Activated CD8-positive, alpha-beta T cell treated with anti-CD3 and anti-CD28 coated beads for 36 hours (primary cell): ENCODE measurements at regions not wholly inside any gene's neighbourhood (a gene's known extent, or its start where the extent isn't known, plus 50 kb on each side); places are given as distances from the start of the nearest gene placed in this dataset.
"Not testable (repeated sequence)": the region's sequence is repeated elsewhere in the genome, so short reads cannot be mapped to it uniquely, and the experiment has no call there.

Experiments
- ATAC-seq: fragments of 200-7000 bp; cut with Tn5 transposase; one replicate; pipeline ENCODE4 v1.10.0; 2021; ENCODE audit warnings: mild to moderate bottlenecking, moderate library complexity
- CTCF ChIA-PET: fragments of 350-600 bp; sonication (Branson Sonifier 250); formaldehyde crosslinking; loops from one replicate; lab custom pipeline; 2021; ENCODE audit warnings: antibody characterized with exemption; lab: Charles Lee
- POLR2A ChIA-PET: fragments of 350-600 bp; sonication (Branson Sonifier 250); formaldehyde crosslinking; loops from one replicate; lab custom pipeline; 2021; ENCODE audit warnings: antibody characterized with exemption; lab: Charles Lee
- DNase-seq: peaks from one replicate; pipeline ENCODE4 v3.0.0-alpha.2; 2020
- H3K27ac Mint-ChIP-seq: one replicate; pipeline ENCODE4 v1.8.0; 2021; ENCODE audit warnings: mild to moderate bottlenecking, mixed read lengths
- H3K27me3 Mint-ChIP-seq: one replicate; pipeline ENCODE4 v1.8.0; 2021; ENCODE audit warnings: mixed read lengths
- H3K36me3 Mint-ChIP-seq: one replicate; pipeline ENCODE4 v1.8.0; 2021; ENCODE audit warnings: low read depth, mixed read lengths
- H3K4me1 Mint-ChIP-seq: one replicate; pipeline ENCODE4 v1.8.0; 2021; ENCODE audit warnings: low read depth, mixed read lengths
- H3K4me3 Mint-ChIP-seq: one replicate; pipeline ENCODE4 v1.8.0; 2021; ENCODE audit warnings: mild to moderate bottlenecking, moderate library complexity, mixed read lengths
- H3K9me3 Mint-ChIP-seq: one replicate; pipeline ENCODE4 v1.8.0; 2021; ENCODE audit warnings: mixed read lengths
- intact Hi-C: fragments of 100-400 bp; cut with micrococcal nuclease; formaldehyde crosslinking; loops from one replicate; pipeline ENCODE4 v1.10.0; 2022
- TF ChIP-seq, protein P1 (sequence below): fragments of 200-600 bp; IDR thresholded peaks from one replicate; pipeline ENCODE4 v1.8.0; 2022; ENCODE audit warnings: antibody characterized with exemption, mild to moderate bottlenecking

DNA sequence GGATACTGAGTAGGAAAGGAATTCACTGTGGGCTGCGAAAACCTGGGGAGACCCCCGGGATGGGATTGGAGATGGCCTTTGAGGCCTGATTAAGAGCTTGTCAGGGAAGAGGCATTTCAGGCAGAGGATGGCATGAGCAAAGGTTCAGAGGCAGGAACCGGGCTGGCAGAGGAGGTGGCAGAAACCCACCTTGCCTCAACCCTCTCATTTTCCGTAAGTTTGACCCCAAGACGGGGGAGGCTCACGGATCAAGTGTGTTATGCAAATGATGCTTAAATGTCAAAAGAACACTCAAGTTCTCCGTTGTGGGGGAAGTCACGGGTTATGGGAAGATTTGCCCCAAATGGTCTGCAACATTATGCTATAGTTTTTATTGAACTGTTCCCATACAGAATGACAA, 88.3 kb downstream of the MYCN start:
- TF ChIP-seq, protein P1, sequence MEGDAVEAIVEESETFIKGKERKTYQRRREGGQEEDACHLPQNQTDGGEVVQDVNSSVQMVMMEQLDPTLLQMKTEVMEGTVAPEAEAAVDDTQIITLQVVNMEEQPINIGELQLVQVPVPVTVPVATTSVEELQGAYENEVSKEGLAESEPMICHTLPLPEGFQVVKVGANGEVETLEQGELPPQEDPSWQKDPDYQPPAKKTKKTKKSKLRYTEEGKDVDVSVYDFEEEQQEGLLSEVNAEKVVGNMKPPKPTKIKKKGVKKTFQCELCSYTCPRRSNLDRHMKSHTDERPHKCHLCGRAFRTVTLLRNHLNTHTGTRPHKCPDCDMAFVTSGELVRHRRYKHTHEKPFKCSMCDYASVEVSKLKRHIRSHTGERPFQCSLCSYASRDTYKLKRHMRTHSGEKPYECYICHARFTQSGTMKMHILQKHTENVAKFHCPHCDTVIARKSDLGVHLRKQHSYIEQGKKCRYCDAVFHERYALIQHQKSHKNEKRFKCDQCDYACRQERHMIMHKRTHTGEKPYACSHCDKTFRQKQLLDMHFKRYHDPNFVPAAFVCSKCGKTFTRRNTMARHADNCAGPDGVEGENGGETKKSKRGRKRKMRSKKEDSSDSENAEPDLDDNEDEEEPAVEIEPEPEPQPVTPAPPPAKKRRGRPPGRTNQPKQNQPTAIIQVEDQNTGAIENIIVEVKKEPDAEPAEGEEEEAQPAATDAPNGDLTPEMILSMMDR: no peak
- ChIA-PET POLR2A (no interaction called here), CTCF (no interaction called here)
- Mint-ChIP-seq H3K36me3 (no peaks in the 10 kb centered on the region), H3K27me3 (no peaks in the 10 kb centered on the region), H3K4me1 (peaks cover 3% of the 10 kb centered on the region), H3K4me3 (no peak overlapping the region), H3K27ac (no peak overlapping the region), H3K9me3 (no peaks in the 10 kb centered on the region)
- DNase-seq (no peak), ATAC-seq (no peak)
- intact Hi-C loops: no loop called here

DNA sequence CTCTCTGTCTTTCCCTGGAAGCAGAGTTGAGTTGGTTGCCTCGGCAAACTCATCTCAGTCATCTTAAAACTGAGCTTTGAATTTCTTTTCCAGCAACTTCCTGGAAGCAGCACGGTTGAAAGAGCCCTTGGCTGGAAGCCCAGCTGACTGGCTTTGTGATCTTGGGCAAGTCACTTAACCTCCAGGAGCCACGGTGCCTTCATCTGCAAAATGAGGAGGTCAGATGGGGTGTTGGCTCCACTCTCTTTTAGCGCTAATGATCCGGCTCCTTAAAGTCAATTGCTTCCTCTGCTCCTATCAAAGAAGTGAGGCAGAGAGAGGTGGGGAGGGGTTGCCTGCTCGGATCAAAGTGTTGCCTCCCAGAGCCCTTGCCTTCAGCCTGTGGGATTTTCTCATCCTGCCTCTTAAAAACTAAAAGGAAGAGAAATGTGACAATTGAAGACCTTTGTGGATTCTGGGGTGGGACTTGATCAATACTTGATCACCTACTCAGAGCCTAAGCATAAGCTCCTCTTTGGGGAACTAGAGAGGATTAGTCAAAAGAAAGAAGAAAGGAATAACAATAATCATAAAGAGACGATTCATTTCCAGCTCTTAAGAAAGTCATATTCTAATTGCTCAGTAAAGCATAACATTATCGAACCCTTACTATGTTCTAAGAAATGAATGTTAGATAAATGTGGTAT, 86.6 kb downstream of the MYCN start:
- POLR2A ChIA-PET: no interaction called here
- ATAC-seq: no peak

DNA sequence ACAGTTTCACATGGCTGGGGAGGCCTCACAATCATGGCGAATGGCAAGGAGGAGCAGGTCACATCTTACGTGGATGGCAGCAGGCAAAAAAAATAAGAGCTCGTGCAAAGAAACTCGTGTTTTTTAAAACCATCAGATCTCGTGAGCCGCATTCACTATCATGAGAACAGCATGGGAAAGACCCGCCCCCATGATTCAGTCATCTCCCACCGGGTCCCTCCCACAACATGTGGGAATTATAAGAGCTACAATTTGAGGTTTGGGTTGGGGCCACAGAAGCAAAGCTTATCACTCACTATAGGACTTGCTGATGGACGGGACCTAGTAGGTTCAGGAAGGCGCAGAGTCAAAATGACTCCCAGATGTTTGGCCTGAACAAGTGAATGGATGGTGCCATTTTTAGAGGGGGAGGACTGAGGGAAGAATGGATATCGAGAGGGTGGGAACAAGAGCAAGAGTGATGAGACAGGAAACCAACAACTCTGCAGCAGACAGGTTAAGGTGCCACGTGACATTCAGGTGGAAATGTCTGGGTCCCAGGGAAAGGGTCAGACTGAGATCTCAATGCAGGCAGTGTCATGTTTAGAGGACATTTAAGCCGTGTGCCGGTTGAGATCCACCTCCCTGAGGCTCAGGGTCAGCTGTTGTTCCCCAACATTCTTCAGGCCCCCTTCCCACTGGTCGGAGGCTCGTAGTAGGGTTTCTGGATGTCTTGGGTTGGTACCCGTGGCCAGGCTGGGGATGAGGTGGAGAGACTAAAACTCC, 85.7 kb downstream of the MYCN start:
- no peak overlapping the region for H3K4me3 Mint-ChIP-seq
- no peaks in the 10 kb centered on the region for H3K36me3 Mint-ChIP-seq
- no peak overlapping the region for H3K27ac Mint-ChIP-seq
- intact Hi-C loops: no loop called here
- H3K9me3 Mint-ChIP-seq: no peaks in the 10 kb centered on the region
- POLR2A ChIA-PET: no interaction called here
- TF ChIP-seq, protein P1: no peak
- ATAC-seq: no peak
- CTCF ChIA-PET: no interaction called here
- peaks cover 3% of the 10 kb centered on the region for H3K27me3 Mint-ChIP-seq
- H3K4me1 Mint-ChIP-seq: peaks cover 3% of the 10 kb centered on the region
- no peak for DNase-seq

More for the DNA sequence above, 86.6 kb downstream of the MYCN start:
- H3K36me3 Mint-ChIP-seq: no peaks in the 10 kb centered on the region
- H3K9me3 Mint-ChIP-seq: no peaks in the 10 kb centered on the region
- H3K4me3 Mint-ChIP-seq: no peak overlapping the region
- intact Hi-C loops: no loop called here
- peaks cover 3% of the 10 kb centered on the region for H3K27me3 Mint-ChIP-seq
- no peak for DNase-seq
- CTCF ChIA-PET: no interaction called here
- H3K27ac Mint-ChIP-seq: no peak overlapping the region
- peaks cover 3% of the 10 kb centered on the region for H3K4me1 Mint-ChIP-seq
- TF ChIP-seq, protein P1: no peak

DNA sequence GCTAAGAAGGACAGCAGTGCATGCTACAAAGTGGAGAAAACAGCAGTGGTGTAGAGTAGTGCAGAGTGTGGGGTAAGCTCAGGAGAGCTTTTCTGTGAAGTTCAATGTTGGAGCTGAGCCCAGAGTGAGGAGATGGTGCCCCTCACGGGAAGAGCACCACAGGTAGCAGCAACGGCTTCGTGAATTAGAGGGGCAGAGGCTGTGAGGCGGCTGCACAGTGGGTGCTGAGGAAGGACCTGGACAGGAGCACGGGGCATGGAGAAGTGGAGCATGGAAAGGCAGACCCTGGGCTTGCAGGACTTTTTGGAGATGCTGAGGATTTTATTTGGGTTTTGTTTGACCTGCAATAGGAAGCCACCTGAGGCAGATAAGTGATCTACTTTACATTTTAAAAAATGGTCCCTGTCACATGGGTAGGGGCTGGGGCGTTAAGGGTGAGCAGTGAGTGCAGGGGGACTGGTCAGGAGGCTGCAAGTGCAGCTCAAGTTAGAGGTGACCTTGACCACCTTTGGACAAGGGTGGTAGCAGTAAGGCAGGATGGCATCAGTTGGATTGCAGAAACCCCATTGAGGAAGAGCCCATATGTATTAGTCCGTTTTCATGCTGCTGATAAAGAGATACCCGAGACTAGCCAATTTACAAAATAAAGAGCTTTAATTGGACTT, 85.0 kb downstream of the MYCN start:
- no peak overlapping the region for H3K4me3 Mint-ChIP-seq
- TF ChIP-seq, protein P1: no peak
- intact Hi-C loops: no loop called here
- peaks cover 3% of the 10 kb centered on the region for H3K4me1 Mint-ChIP-seq
- ChIA-PET POLR2A (no interaction called here), CTCF (no interaction called here)
- no peaks in the 10 kb centered on the region for H3K36me3 Mint-ChIP-seq
- DNase-seq (no peak), ATAC-seq (no peak)
- H3K9me3 Mint-ChIP-seq: no peaks in the 10 kb centered on the region
- peaks cover 4% of the 10 kb centered on the region for H3K27me3 Mint-ChIP-seq
- no peak overlapping the region for H3K27ac Mint-ChIP-seq

DNA sequence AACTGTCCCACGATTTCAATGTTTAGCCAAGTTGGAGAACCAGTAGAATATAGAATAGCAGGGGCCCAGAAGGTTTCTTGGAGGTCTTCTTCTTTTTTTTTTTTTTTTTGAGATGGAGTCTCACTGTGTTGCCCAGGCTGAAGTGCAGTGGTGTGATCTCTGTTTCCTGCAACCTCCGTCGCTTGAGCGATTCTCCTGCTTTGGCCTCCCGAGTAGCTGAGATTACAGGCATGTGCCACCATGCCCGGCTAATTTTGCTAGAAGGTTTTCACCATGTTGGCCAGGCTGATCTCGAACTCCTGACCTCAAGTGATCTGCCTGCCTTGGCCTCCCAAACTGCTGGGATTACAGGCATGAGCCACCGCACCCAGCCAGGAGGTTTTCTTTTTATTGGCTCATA, 84.3 kb downstream of the MYCN start:
- H3K27me3 Mint-ChIP-seq, H3K4me3 Mint-ChIP-seq, H3K9me3 Mint-ChIP-seq, ATAC-seq, H3K4me1 Mint-ChIP-seq, intact Hi-C loops, POLR2A ChIA-PET, H3K27ac Mint-ChIP-seq, DNase-seq, H3K36me3 Mint-ChIP-seq, CTCF ChIA-PET: not testable (repeated sequence)
